D721Med (cell line): ENCODE measurements at regions not wholly inside any gene's neighbourhood (a gene's known extent, or its start where the extent isn't known, plus 50 kb on each side); places are given as distances from the start of the nearest gene placed in this dataset.
"Not testable (repeated sequence)": the region's sequence is repeated elsewhere in the genome, so short reads cannot be mapped to it uniquely, and the experiment has no call there.

Experiments used
- DNase-seq: peaks from one replicate; pipeline ENCODE4 v3.0.0; 2011; ENCODE audit warnings: low spot score; ENCODE audit not compliant: insufficient read length
- FAIRE-seq: peaks from 2 replicates; lab custom pipeline; 2011; peaks lifted over from hg19 to GRCh38; lab: Jason Lieb, UNC
- TF ChIP-seq, protein P1 (sequence below): IDR thresholded peaks from 2 replicates; pipeline ENCODE4 v1.5.1; 2012; ENCODE audit warnings: mild to moderate bottlenecking, control low read depth; ENCODE audit not compliant: insufficient read depth; ENCODE audit errors: missing control alignments

GRCh38 chr6:26720663-26721218 lies 61.2 kb upstream of the ZNF322 start:
- not testable (repeated sequence) for DNase-seq, FAIRE-seq

DNA sequence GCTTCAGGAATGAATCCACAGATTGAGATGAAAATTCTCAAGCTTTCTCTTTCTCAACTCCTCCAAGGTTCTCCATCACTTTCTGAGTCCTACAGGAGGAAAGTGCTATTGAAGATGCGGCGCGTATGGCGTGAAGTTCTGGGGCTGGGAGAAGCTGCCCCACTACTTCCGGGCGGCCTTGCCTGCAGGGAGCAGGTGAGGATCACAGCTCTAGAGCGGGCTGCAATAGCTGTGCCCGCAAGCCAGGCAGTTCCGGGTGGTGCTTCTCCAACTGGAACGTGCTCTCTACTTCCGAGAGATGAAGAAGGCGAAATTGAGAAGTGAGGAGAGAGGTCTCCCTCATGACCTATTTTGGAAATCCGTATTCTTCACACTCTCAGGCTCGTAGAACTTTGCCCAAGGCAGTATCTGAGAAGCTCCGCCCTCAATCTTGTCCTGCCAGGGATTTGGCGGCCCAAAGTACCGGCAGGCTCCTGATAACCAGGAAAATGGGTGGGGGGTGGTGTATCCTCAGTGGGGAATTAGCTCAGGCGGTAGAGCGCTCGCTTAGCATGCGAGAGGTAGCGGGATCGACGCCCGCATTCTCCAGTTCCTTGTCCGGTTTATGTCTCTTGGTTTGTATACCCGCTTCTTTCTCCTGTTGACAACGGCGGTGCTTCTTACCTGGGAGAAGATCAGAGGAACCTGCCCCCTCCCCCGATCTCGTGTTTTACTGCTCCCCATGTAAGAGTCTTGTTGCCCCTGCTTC lies 70.6 kb upstream of the ZNF322 start:
- FAIRE-seq, DNase-seq: not testable (repeated sequence)

DNA sequence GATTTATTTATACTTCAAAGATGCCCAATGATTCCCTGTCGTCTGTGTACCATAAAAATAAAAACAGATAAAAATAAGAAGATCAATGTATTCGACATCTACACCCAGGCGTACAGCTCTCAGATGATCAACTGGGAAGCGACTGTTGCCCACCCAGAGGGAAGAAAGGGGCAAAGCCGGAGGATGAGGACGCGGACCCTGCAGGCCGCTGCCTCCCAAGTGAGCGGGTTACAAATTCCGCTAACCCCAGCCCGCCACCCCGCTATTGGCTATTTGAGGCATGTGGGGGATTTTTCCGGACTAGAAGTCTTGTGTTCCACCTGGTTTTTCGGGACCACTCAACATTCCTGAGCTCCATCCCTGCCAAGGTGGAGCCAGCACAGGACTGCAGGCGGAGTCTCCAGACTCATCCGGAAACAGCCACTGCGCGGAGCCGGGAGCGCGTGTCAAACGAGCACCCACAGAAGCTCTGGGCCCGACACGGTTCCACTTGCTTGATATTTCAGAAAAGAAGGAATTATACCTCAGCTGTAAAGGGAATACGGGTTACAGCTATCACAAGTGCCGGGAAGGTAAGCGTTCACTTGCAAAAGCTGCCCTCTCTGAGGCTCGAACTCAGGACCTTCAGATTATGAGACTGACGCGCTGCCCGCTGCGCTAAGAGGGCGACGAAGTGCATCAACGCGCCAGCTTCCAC lies 75.4 kb upstream of the ZNF322 start:
- DNase-seq, FAIRE-seq: not testable (repeated sequence)

GRCh38 chr6:26739811-26740210 lies 80.3 kb upstream of the ZNF322 start:
- TF ChIP-seq, protein P1, sequence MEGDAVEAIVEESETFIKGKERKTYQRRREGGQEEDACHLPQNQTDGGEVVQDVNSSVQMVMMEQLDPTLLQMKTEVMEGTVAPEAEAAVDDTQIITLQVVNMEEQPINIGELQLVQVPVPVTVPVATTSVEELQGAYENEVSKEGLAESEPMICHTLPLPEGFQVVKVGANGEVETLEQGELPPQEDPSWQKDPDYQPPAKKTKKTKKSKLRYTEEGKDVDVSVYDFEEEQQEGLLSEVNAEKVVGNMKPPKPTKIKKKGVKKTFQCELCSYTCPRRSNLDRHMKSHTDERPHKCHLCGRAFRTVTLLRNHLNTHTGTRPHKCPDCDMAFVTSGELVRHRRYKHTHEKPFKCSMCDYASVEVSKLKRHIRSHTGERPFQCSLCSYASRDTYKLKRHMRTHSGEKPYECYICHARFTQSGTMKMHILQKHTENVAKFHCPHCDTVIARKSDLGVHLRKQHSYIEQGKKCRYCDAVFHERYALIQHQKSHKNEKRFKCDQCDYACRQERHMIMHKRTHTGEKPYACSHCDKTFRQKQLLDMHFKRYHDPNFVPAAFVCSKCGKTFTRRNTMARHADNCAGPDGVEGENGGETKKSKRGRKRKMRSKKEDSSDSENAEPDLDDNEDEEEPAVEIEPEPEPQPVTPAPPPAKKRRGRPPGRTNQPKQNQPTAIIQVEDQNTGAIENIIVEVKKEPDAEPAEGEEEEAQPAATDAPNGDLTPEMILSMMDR = no peak
- DNase-seq (no peak), FAIRE-seq (no peak)

GRCh38 chr6:26743157-26743821 lies 83.7 kb upstream of the ZNF322 start:
- DNase-seq (no peak), FAIRE-seq (no peak)
- TF ChIP-seq, protein P1 = no peak

DNA sequence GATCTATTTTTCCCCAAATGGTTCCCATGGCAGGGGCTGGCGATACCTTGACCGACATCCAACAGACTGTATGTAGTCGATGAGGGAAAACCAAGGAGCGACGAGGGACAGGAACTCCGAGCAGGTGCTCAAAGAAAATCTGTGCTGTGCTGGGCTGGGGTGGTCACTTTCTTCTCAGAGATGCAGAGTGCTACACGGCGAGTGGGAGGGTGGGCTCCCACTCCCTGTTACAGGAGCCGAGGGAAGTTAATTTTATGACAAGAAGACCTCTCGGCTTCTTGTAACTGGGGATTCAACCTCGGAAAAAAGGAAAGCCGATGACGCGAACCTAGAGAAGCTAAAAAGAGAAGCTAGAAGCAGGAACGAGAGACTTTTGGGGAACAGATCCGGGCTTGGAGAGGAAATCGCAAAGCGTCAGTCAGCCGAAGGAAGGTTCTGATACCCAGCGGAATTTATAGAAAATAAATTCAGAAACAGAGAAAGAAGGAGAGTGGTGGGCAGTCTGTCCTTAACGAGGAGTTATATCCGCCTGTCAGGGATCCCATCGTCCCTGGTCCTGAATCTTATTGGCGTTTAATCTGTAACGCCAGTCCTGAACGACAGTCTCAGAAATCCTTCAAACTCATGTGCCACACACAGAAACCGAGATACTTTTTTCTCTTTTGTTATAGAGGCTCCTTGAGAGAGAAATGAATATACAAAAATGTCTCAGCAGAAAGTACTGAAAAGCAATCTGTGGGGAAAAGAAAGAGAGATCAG lies 84.6 kb upstream of the ZNF322 start:
- FAIRE-seq (no peak), DNase-seq (no peak)
- TF ChIP-seq, protein P1 = no peak

GRCh38 chr6:26744837-26745282 lies 85.3 kb upstream of the ZNF322 start:
- DNase-seq, FAIRE-seq: not testable (repeated sequence)

DNA sequence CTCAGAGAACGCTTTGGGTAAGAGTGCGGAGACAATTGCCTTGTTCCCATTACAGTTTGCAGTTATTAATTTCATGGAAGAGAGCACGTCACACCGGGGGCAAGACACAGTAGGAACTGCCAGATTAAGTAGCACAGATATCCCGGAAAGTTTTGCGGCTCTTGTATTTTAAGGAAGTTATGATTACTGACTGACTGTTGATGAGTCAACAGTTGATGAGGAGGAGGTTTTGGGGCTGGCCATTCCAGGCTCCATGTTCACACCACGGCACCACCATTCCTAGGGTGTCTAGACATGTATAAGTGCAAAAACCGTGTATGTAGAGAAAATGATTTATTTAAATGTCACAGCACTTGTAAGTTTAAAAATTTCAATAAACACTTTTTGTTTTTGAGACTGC lies 86.4 kb upstream of the ZNF322 start:
- not testable (repeated sequence) for DNase-seq, FAIRE-seq

DNA sequence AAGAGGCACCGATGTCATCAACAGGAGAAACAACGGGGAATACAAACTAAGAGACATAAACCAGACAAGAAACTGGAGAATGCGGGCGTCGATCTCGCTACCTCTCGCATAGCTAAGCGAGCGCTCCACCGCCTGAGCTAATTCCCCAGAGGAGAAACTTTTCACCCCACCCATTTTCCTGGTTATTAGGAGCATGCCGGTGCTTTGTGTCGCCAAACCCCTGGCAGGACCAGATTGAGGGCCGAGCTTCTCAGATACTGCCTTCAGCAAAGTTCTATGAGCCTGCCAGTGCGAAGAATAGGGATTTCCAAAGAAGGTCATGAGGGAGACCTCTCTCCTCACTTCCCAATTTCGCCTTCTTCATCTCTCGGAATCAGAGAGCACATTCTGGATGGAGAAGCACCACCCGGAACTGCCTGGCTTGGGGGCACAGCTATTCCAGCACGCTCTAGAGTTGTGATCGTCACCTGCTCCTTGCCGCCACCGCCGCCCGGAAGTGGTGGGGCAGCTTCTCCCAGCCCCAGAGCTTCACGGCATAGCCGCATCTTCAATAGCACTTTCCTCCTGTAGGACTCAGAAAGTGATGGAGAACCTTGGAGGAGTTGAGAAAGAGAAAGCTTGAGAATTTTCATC lies 89.7 kb upstream of the ZNF322 start:
- FAIRE-seq, DNase-seq: not testable (repeated sequence)

DNA sequence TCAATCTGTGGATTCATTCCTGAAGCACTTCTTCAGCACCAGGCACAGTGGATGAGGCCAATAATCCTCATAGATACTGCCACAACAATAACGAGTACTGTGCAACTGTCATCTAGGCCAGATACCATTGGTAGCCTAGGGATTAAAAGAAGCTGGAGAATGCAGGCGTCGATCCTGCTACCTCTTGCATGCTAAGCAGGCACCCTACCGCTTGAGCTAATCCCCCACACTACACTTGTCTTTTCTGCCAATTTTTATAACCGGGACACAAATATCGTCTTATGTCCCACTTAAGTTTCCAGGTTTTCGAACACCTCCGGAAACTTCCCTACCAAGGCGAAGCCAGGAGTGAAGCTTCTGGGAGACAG lies 90.2 kb upstream of the ZNF322 start:
- not testable (repeated sequence) for FAIRE-seq, DNase-seq
